ENCODE measurements at regions not wholly inside any gene's neighbourhood (a gene's known extent, or its start where the extent isn't known, plus 50 kb on each side); places are given as distances from the start of the nearest gene placed in this dataset.

DNA sequence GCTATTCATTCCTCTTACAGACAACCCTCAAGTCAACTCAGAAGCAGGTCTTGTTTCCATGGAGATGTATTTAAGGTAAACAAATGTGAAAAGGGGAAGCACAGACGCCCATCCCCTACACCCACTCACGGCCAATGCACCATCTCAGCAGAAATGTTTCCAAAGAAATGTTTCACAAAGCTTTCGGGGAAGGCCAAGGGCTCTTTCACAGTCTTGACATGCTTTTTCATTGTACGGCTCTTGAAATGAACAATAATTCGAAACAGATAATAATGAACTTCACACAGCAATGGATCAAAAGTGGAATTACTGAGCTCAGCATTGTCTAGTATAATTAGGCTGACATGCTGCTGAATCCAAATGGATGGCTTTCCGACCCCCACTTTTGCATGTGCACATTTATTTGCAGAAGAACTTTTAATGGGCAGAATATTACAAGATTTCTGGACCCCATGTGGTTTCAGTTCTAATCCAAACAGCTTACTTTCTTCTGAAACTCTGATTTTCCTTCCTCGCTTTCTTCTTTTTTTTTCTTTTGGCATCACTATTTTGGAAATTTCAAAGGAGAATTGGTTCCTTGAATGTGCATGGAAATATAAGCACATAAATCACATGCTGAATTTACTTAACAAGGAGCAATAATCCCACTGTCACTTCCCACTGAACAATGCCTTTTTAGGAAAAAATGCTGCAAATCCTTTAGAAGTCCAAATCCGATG lies 160.9 kb downstream of the SMIM20 start:
- DNase-seq = no peak

DNA sequence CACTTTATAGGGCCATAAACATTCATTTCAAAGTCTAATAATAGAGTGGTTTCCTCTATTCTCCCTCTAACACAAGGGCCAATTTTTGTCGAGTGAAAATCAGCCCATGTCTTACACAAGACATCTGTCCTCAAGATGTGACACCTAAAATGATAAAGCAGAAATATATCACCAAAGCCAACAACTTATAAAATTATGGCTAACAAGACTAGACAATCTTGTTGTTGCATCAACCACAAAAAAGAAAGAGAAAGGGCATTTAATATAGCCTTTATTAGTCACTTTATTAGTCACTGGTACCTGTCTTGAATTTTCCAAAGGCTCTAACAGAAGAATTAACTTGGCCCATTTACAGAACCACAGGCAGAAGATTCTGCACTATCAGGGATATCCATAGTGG lies 161.6 kb downstream of the SMIM20 start:
- DNase-seq = no peak

DNA sequence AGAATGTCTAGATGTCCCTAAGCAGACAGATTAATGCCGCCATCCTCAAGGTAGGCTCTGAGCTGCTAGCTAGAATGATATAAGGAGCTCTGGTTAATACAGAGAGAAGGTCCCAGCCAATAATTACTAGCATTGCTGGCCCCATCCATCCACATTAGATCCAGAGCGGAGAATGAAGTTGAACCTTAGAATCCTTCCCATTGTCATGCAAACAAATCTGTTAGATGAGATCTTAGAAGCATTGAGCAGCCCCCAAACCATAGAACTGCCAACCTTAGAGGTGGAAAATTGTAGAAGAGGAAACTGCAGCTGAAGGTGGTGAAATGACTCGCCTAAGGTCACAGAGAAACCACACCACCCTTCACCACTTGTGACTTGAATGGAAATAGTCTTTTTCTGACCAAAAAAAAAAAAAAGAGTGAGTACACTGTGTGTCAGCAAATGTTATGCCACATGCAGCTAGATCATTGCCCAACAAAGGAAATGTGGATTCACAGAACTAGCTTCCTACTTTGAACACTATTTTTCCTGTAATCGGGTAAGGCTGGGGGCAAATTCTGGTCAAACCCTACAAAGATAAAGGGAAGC lies 162.1 kb downstream of the SMIM20 start:
- no peak for DNase-seq

DNA sequence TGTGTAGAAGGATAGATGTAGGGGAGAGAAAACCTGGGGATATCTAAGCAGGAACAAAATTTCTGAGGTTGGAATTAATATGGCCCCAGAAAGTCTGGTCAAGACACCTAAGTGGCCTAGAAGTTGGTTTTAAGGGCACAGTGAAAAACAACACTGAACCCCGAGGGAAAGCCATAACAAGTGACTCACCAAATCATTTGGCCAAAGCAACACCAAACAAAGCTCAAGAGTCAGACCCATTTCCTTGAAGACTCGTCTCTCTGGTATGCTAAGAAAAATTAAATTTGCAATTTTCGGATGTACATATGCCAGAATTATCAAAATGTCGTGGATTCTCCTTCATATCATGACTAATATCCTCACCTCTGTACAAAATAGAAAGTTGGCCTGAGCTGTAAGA lies 162.9 kb downstream of the SMIM20 start:
- DNase-seq = no peak

DNA sequence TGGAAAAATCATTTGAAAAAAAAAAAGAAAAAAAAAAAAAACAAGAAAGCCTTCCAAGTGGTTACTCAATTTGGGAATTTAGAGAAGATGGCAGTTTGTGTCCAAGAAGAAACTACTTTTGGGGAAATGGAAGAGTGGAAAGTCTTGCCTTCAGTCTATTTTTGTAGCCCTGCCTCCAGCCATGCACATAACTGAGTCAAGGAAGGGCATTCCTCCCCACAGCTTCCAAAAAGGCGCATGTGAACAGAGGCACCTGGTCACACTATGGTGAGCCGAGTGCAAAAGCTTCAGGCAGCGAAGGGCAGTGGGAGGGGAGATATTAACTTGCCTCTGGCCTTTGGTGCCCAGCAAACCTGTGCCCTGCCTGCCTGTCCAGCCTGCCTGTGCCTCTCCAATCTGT lies 163.7 kb downstream of the SMIM20 start:
- no peak for DNase-seq

DNA sequence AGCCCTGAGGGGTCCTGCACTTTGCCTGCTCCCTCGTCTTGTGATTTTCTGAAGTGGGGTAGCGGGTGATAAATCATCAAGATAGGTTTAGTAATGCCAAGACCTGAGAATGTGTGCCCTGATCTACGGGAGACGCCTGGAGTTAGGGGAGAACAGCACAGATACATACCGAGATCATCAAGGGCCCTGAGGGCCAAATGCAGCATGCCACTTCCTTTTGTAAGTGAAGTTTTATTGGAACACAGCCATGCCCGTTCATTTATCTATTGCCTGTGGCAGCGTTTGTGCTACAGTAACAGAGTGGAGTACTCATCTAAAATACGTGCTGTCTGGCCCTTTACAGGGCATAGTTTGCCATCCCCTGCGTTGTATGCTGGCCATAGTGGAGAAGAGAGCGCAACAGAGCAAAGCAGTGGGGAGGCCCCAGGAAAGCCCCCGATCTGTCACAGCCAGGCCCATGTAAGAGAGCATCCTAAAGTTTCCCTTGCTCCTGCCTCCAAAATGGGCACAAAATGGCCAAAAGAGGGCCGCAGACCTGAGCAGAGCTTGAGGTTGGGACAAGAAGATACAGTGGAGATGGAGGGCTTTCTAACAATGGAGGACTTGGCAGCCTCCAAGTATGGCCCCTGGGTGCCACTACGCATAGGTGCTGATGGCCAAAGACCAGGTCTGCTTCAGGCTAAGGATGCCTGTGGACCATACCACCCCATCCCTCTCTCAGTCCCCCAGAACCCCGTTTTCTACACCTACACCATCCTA lies 167.0 kb downstream of the SMIM20 start:
- DNase-seq = no peak

DNA sequence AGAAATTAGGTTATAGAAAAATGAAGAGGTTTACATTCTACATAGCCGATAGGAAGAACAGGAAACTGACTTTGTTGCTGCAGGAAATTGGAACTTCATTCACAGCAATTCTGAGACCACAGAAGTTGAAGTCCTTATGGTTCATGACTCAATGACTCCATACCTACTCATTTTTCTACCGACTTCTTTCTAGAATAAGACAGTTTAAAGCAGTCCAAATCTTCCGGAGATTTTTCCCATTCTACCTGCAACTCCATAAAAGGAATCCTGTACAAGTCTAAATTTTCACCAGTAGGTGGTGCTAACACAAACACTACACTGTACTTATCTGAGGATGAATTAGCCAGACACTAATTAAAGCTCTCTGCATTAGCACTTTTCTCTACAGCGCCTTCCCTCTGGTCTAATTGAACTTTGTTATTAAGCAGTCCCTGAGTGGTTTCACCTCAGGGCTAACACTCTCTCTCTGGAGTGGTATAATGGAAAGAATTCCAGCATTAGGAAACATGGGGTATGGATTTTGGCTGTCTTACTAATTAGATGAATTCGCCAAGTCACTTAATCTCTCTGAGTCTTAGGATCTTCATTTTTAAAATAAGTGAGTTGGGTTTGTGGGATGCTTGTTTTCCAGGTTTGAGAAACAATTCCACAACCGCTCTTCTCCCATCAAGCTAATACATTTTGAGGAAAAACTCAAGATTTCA lies 167.9 kb downstream of the SMIM20 start:
- peak in 2 of 6 experiments; percentile 10 to 13 for DNase-seq

DNA sequence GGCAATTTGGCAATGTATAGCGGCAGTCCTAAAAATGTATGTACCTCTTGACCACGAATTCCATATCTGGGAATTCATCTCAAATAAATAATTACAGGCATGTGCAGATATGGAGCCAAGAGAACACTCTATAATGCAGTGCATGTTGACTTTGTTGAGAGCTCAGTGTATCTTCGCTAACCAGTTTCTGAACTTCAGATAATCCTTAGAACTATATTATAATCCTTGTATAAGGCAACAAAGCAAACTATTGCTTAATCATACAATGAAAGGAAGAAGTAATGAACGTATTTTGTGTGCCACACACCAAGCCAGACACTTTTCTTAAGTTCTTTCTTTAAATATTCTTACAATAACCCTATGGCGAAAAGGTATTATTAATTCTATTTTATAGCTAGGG lies 168.5 kb downstream of the SMIM20 start:
- DNase-seq = no peak

DNA sequence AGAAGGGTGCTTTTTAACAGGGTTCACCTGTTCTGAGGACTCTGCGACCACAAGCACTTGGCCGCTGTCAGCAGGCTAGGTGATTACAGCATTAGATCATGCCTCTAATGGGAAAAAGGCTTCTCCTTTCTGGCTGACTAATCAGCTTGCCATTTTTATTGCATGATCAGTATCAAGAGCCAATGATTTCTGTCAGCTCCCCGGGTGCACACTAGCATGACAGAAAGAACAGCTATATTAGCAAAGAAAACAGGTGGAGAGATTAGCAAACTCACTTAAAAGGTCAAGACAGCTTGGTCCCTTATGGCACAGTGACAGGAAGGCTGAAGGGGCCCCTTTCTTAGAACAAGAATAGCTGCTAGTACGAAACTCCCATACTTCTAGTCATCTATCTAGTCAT lies 170.0 kb downstream of the SMIM20 start:
- DNase-seq = no peak

DNA sequence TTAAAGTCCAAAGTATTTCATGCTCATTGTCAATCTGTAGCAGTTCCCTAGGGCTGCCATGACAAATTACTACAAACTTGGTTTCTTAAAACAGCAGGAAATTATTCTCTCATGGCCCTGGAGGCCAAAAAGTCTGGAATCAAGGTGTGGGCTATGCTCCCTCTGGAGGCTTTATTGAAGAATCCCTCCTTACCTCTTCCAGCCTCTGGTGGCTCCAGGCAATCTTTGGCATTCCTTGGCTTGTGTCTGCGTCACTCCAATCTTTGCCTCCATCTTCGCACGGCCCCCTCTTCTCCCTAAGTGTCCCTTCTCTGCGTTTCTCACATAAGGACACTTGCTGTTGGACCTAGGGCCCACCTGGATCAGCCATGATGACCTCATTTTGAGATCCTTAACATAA lies 170.4 kb downstream of the SMIM20 start:
- DNase-seq = no peak

DNA sequence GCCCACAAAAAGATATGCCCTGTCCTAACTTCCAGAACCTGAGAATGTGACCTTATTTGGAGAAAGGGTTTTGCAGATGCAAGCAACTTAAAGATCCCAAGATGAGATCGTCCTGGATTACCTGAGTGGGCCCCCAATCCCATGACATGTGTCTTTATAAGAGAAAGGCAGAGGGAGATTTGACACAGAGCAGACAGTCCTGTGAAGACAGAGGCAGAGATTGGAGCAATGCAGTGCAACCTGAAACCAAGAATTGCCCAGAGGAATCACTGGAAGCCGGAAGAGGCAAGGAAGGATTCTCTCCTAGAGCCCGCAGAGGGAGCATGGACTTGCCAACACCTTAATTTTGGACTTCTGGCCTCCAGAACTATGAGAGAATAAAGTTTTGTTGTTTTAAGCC lies 171.5 kb downstream of the SMIM20 start:
- no peak for DNase-seq

DNA sequence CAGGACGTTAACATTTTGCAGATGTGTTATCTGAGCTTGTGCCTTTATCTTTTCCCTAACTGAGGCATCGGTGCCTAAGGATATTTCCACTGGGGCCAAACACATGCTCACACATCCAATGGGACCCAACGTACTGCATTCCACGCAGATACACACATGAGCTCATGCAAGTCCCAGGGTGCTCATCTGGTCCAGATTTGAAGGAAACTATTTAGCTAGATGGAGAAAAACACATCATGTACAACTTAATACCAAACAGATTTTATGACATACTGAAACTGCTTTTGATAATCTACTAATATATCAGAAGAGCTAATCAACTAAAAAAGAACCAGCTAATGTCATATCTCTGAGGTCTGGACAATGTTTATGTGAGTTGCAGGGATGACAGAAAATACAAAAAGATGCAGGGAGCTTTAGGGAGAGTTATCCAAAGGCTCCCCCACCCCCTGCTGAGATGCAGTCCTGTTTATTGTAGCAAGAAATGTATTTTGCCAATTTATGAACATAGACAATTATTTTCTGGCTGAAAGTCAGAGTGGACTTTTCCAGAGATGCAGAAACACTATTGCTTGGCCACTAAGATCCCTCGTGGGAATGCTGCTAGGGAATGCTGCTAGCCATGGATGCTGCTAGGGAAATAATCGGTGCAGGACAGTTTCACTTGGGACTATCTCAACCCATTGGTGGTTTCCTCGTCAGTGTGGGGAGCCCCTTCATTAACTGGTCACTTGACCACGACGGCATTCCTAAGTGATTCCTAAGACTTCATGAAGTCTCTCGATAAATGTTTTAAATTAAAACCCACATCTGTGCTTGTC lies 172.8 kb downstream of the SMIM20 start:
- DNase-seq = no peak

DNA sequence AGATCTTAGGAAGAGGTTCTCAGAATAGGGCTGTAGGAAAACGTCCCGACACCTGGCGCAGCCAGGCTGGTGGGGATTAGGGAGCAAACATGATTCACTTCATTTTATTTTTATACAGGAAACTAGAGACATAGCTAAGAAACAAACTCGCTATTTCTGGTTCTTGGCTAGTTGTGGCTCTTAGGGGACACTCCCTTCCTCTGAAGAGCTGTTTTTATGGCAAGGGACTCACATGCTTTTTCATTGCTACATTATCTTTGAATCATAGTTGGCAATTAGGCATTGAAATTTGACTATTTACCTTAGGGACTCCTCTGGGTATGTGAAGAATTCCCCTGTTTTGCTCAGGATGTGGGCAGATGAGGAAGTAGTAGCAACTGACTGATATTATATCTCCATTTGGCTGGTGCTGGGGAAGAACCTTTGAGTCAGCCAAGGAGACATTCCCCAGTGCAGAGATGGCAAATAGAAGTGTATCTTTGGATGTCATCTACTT lies 174.5 kb downstream of the SMIM20 start:
- DNase-seq = no peak

DNA sequence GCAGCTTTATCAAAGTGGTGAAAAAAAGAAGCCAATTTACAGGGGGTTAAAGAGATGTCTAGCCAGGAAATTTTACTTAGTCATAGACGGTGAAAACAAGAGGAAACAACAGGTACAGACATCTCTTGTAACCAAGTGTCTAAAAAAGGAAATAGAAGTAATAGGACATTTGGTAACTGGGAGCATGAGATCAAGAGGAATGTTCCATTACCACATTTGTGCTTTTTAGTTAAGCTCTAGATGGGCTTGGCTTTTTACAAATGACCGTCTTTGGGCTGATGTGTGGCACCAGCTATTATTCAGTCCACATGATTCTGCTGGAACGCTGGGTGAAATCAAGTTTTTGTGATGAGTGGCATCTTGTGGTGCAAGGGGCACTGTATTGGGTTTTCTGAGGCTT lies 179.5 kb downstream of the SMIM20 start:
- no peak for DNase-seq

DNA sequence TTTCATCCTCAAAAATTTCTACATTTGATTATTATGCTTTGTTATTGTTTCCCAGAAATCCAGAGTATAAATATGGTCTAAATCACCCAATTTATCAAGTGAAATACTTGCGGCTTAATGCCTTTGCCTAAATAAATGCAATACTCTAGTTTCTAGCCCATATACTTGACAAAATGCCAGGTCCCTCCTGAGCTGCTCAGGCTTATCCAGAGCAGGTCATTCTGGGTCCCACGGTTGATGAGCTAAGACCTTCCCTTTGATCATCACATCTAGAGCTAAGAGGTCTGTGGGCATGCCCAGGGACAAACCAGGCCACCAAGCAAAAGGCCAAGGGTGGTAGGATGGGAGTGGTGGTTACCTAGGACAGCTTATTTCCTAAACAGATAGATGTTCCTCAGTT lies 180.1 kb downstream of the SMIM20 start:
- no peak for DNase-seq

DNA sequence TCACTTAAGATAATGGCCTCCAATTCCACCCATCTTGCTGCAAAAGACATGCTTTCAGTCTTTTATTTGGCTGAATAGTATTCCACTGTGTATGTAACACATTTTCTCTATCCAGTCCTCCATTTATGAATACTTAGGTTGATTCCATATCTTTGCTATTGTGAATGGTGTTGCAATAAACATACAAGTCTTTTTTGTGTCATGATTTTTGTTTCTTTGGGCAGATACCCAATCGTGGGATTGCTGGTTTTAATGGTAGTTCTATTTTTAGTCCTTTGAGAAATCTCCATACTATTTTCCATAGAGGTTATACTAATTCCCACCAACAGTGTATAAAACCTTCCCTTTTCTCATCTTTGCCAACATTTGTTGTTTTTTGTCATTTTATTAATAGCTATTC lies 180.9 kb downstream of the SMIM20 start:
- no peak for DNase-seq

DNA sequence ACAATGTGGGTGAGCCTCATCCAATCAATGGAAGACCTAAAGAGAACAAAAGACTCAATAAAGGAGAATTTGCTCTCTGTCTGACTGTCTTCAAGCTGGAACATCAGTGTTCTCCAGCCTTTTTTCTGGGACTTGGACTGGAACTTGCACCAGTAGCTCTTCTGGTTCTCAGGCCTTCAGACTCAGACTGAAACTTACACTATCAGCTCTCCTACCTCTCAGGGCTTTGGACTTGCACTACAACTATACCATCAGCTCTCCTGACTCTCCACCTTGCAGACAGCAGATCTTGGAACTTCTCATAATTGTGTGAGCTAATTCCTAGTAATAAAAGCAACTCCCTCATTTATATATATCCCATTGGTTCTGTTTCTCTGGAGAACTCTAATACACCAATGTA lies 185.9 kb downstream of the SMIM20 start:
- no peak for DNase-seq

DNA sequence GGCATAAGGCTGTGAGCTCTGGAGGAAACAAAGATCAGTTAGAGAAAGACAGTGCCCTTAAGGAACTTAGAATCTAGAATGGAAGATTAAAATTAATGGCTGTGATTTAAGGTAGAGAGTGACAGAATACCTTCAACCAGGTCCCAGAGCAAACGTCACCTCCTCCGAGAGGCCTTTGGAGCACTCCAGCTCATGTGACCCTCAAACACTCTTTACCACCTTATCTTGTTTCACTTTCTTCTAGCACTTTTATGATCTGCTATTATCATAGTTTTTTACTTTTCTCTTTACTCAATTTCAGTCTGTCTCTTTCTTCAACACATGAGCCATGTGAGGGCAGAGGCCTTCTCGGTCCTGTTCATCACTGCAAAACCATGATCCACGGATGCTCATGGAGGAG lies 187.0 kb downstream of the SMIM20 start:
- no peak for DNase-seq

DNA sequence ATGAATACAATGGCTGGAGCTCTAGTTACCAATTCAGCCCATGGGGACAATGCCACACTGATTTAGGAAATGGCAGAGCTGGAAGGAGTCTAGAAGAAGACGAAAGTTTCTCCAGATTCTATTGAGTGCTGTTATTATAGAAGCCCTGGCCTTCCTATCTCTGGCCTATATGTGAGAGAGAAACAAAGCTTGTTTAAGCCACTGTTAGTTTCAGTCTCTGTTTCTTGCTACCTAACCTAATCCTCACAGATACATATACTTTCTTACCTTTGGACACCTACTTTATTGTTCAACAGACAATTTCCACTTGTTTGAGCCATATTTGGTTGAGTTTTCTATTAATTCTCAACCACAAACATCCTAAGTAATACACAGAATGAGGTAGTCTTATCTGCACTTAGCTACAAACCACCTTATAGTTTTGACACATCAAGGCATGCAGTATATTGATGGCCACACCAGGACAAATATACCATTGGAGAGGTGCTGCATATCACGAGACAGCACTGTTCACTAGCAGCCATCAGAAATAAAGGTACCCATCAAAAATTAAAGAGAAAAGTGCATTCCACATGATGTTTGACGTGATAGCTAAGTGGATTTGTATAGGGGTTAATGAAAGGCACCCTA lies 190.2 kb downstream of the SMIM20 start:
- no peak for DNase-seq

DNA sequence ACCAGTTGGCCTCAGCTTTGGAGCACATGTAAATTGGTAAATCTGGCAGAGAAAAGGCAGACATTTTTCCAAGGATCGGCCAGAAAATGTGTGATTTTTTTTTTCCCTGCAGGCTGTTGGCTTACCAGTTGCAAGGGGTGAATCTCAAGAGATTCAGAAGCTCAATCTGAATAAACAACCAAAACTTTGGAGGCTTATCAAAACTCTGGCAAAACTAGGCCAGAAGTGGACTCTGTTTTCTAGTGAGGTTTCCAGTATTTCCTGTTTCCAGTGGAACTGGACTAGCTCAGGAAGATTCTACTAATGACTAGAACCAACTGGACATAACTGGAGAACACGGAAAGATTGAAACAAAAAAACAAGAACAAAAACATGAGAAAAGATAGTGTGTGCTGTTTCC lies 191.3 kb downstream of the SMIM20 start:
- no peak for DNase-seq

DNA sequence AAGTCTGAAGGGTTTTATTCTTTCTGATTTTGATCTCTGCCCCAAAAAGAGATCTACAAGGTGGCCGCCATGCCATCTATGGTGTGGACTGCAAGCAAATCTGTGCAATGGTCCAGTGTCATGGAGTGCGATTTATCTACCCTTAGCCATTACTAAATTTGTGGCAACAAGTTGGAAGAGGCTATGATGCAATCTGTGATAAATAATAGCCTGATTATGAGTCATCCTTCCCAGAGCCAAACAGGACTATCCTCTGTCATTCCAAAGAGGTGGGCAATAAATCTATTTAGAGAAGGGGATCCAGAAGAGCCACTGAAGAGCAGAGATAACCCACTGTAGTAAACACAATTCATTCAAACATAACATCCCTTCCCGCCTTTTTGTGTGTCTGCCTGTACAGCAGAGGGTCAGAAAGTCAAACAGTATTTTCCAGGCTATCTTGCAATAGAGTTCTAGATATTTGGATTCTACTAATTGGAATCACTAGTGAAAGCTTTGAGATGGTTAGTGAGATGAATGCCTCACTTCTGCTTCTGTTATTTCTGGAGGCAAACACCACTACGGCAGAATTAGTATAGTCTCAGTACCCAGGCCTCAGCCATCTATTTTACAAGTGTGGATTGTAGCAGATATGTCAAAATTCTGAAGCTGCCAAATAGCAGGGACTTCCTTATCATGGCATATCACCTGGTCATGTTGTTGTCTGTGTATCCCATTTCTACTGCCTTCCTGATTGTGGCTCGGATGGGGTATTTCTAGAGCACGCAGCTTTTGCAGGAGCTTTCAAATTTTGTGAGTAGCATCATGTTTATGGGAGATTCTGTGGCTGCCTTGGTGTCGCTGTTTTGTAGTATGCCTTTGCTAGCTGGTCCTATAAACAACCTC lies 192.0 kb downstream of the SMIM20 start:
- no peak for DNase-seq

All from stimulated activated naive CD4-positive, alpha-beta T cell (primary cell).